ENCODE measurements at regions not wholly inside any gene's neighbourhood (a gene's known extent, or its start where the extent isn't known, plus 50 kb on each side); places are given as distances from the start of the nearest gene placed in this dataset.

- no peaks in the 10 kb centered on the region for H3K9me3 ChIP-seq (ENCODE audit: control insufficient read depth in 2 of 3, insufficient read depth in 1 of 3, low read length in 3 of 3)
- FAIRE-seq (no peak), DNase-seq (no peak)
- H3K27me3 ChIP-seq (ENCODE audit: control insufficient read depth, insufficient read depth, low read length), result no peaks in the 10 kb centered on the region
- TF ChIP-seq CTCF (IDR thresholded peaks at IDR 0.05; ENCODE audit: borderline replicate concordance, extremely low read depth, insufficient read depth), result no peak
- H3K4me1 ChIP-seq (ENCODE audit: control insufficient read depth in 2 of 3, insufficient read depth in 2 of 3, low read depth in 1 of 3, low read length in 3 of 3), result no peaks in the 10 kb centered on the region
- H3K27ac ChIP-seq (ENCODE audit: low read depth in 2 of 2, low read length in 2 of 2), result no peak overlapping the region
- H3K36me3 ChIP-seq (ENCODE audit: control insufficient read depth in 2 of 3, insufficient read depth in 3 of 3, low read length in 3 of 3), result no peaks in the 10 kb centered on the region
- no peak overlapping the region for H3K9ac ChIP-seq (ENCODE audit: low read length in 3 of 3)
- intact Hi-C loops (cut with DNase I), result no loop called here
- H3K4me3 ChIP-seq (ENCODE audit: low read length in 3 of 3), result no peak overlapping the region
These were observed 1368.2 kb downstream of the FAM181B start for GRCh38 chr11:81365496-81365895.

- no peaks in the 10 kb centered on the region for H3K36me3 ChIP-seq (ENCODE audit: control insufficient read depth in 2 of 3, insufficient read depth in 3 of 3, low read length in 3 of 3)
- intact Hi-C loops (cut with DNase I), result no loop called here
- DNase-seq (no peak), FAIRE-seq (no peak)
- no peaks in the 10 kb centered on the region for H3K4me1 ChIP-seq (ENCODE audit: control insufficient read depth in 2 of 3, insufficient read depth in 2 of 3, low read depth in 1 of 3, low read length in 3 of 3)
- no peak for TF ChIP-seq CTCF (IDR thresholded peaks at IDR 0.05; ENCODE audit: borderline replicate concordance, extremely low read depth, insufficient read depth)
- H3K9me3 ChIP-seq (ENCODE audit: control insufficient read depth in 2 of 3, insufficient read depth in 1 of 3, low read length in 3 of 3), result no peaks in the 10 kb centered on the region
- H3K27me3 ChIP-seq (ENCODE audit: control insufficient read depth, insufficient read depth, low read length), result no peaks in the 10 kb centered on the region
- H3K27ac ChIP-seq (ENCODE audit: low read depth in 2 of 2, low read length in 2 of 2), result no peak overlapping the region
- no peak overlapping the region for H3K4me3 ChIP-seq (ENCODE audit: low read length in 3 of 3)
- no peak overlapping the region for H3K9ac ChIP-seq (ENCODE audit: low read length in 3 of 3)
These were observed 1374.2 kb downstream of the FAM181B start for GRCh38 chr11:81359476-81359875.

- intact Hi-C loops (cut with DNase I), result no loop called here
- H3K9me3 ChIP-seq (ENCODE audit: control insufficient read depth in 2 of 3, insufficient read depth in 1 of 3, low read length in 3 of 3), result no peaks in the 10 kb centered on the region
- FAIRE-seq, result no peak
- no peaks in the 10 kb centered on the region for H3K4me1 ChIP-seq (ENCODE audit: control insufficient read depth in 2 of 3, insufficient read depth in 2 of 3, low read depth in 1 of 3, low read length in 3 of 3)
- no peak for TF ChIP-seq CTCF (IDR thresholded peaks at IDR 0.05; ENCODE audit: borderline replicate concordance, extremely low read depth, insufficient read depth)
- H3K36me3 ChIP-seq (ENCODE audit: control insufficient read depth in 2 of 3, insufficient read depth in 3 of 3, low read length in 3 of 3), result no peaks in the 10 kb centered on the region
- no peak overlapping the region for H3K9ac ChIP-seq (ENCODE audit: low read length in 3 of 3)
- DNase-seq, result peak in 2 of 5 donors; percentile 7 to 8
- H3K4me3 ChIP-seq (ENCODE audit: low read length in 3 of 3), result no peak overlapping the region
- no peaks in the 10 kb centered on the region for H3K27me3 ChIP-seq (ENCODE audit: control insufficient read depth, insufficient read depth, low read length)
- H3K27ac ChIP-seq (ENCODE audit: low read depth in 2 of 2, low read length in 2 of 2), result no peak overlapping the region
These were observed 1388.1 kb downstream of the FAM181B start for GRCh38 chr11:81345609-81346008.

- Histone ChIP-seq H3K4me1 (ENCODE audit: control insufficient read depth in 2 of 3, insufficient read depth in 2 of 3, low read depth in 1 of 3, low read length in 3 of 3) (no peaks in the 10 kb centered on the region), H3K36me3 (ENCODE audit: control insufficient read depth in 2 of 3, insufficient read depth in 3 of 3, low read length in 3 of 3) (no peaks in the 10 kb centered on the region), H3K9me3 (ENCODE audit: control insufficient read depth in 2 of 3, insufficient read depth in 1 of 3, low read length in 3 of 3) (no peaks in the 10 kb centered on the region), H3K27ac (ENCODE audit: low read depth in 2 of 2, low read length in 2 of 2) (no peak overlapping the region), H3K9ac (ENCODE audit: low read length in 3 of 3) (no peak overlapping the region), H3K4me3 (ENCODE audit: low read length in 3 of 3) (no peak overlapping the region), H3K27me3 (ENCODE audit: control insufficient read depth, insufficient read depth, low read length) (no peaks in the 10 kb centered on the region)
- intact Hi-C loops (cut with DNase I), result no loop called here
- DNase-seq (no peak), FAIRE-seq (no peak)
- TF ChIP-seq CTCF (IDR thresholded peaks at IDR 0.05; ENCODE audit: borderline replicate concordance, extremely low read depth, insufficient read depth), result no peak
These were observed 1390.7 kb downstream of the FAM181B start for GRCh38 chr11:81342966-81343365.
